K562 (cell line): ENCODE measurements at regions not wholly inside any gene's neighbourhood (a gene's known extent, or its start where the extent isn't known, plus 50 kb on each side); places are given as distances from the start of the nearest gene placed in this dataset.

Experiments used
- ATAC-seq: fragments of 200-7000 bp; cut with Tn5 transposase; 3 replicates; pipeline ENCODE4 v1.9.1; 2020; ENCODE audit warnings: moderate library complexity
- BruUV-seq: library from RNA; stranded (reverse); fragments of 400-500 nt; replicated peaks from 2 replicates; lab custom pipeline; 2021; lab: Mats Ljungman, UMichigan
- CTCF ChIA-PET: fragments of 300-600 bp; formaldehyde crosslinking; extraction: SDS; loops from one replicate; lab custom pipeline; 2021; ENCODE audit warnings: low intra/inter-chr PET ratio; lab: Yijun Ruan, JAX
- POLR2A ChIA-PET: fragments of 300-600, 350-650 bp; sonication (Branson Sonifier 250); formaldehyde crosslinking; extraction: SDS; loops from one replicate; lab custom pipeline; 2021; ENCODE audit warnings: antibody characterized with exemption, inconsistent platforms; lab: Yijun Ruan, JAX
- DNase-seq, 4 experiments: peaks; one replicate each; pipeline versions ENCODE4 v3.0.0 to v3.0.0-alpha.2; 2011 to 2018; ENCODE audit warnings: low spot score in 3 of 4, mixed read lengths in 3 of 4; ENCODE audit errors: extremely low read depth in 1 of 4
- FAIRE-seq: peaks from 2 replicates; lab custom pipeline; 2011; peaks lifted over from hg19 to GRCh38; lab: Jason Lieb, UNC
- H2AFZ ChIP-seq: 2 replicates; pipeline ENCODE4 v1.6.0; 2011; ENCODE audit warnings: low read depth, low read length, control low read depth, inconsistent platforms
- H3K27ac ChIP-seq: fragments of 200-600 bp; 3 replicates; pipeline ENCODE4 v1.8.0; 2011; ENCODE audit warnings: low read depth, mild to moderate bottlenecking, control low read depth, inconsistent platforms, low read length, moderate library complexity, mixed read lengths; ENCODE audit errors: extremely low read depth
- H3K27me3 ChIP-seq, 2 experiments: fragments of 300-600 bp in 1 of 2; 2 replicates in 1 of 2; 3 replicates in 1 of 2; pipeline versions ENCODE4 v1.6.0 to v1.8.0; 2011; ENCODE audit warnings: inconsistent platforms in 2 of 2, low read length in 2 of 2, mild to moderate bottlenecking in 1 of 2, mixed read lengths in 1 of 2, moderate library complexity in 1 of 2; ENCODE audit not compliant: control insufficient read depth in 2 of 2, insufficient read depth in 2 of 2
- H3K36me3 ChIP-seq: fragments of 300-600 bp; 3 replicates; pipeline ENCODE4 v1.8.0; 2011; ENCODE audit warnings: mild to moderate bottlenecking, low read length, inconsistent platforms; ENCODE audit not compliant: control insufficient read depth, insufficient read depth
- H3K4me1 ChIP-seq, 2 experiments: fragments of 200-600 bp in 1 of 2; replicated peaks in 1 of 2; 2 replicates in 1 of 2; 3 replicates in 1 of 2; pipeline versions ENCODE4 v1.5.1 to v1.8.0; 2011; ENCODE audit warnings: inconsistent platforms in 2 of 2, low read length in 2 of 2, mild to moderate bottlenecking in 1 of 2, mixed read lengths in 1 of 2, moderate library complexity in 1 of 2; ENCODE audit not compliant: control insufficient read depth in 2 of 2, insufficient read depth in 2 of 2
- H3K4me2 ChIP-seq: 2 replicates; pipeline ENCODE4 v1.6.1; 2011; ENCODE audit warnings: low read length, control low read depth, inconsistent platforms, mixed read lengths; ENCODE audit not compliant: insufficient read depth
- H3K4me3 ChIP-seq: fragments of 200-600 bp; sonication (generic), shearing (Covaris generic); 2 replicates; pipeline ENCODE4 v1.5.1; 2016; ENCODE audit warnings: control low read depth, inconsistent platforms
- H3K79me2 ChIP-seq: fragments of 200-600 bp; 3 replicates; pipeline ENCODE4 v1.8.0; 2011; ENCODE audit warnings: low read length, inconsistent platforms; ENCODE audit not compliant: control insufficient read depth, insufficient read depth
- H3K9ac ChIP-seq, 2 experiments: 2 replicates each; pipeline versions ENCODE4 v1.6.0 to v1.6.1; 2011; ENCODE audit warnings: low read depth in 2 of 2, low read length in 2 of 2, control low read depth in 1 of 2, inconsistent platforms in 1 of 2, mild to moderate bottlenecking in 1 of 2, mixed read lengths in 1 of 2; ENCODE audit not compliant: insufficient read depth in 1 of 2
- H3K9me1 ChIP-seq: one replicate; pipeline ENCODE4 v1.6.0; 2011; ENCODE audit warnings: inconsistent platforms, mild to moderate bottlenecking, low read length, moderate library complexity; ENCODE audit not compliant: control insufficient read depth, insufficient read depth
- H3K9me3 ChIP-seq: replicated peaks from 2 replicates; pipeline ENCODE4 v1.5.1; 2011; ENCODE audit warnings: low read depth, low read length, inconsistent platforms; ENCODE audit not compliant: control insufficient read depth, insufficient read depth
- H4K20me1 ChIP-seq: replicated peaks from 2 replicates; pipeline ENCODE4 v1.6.1; 2011; ENCODE audit warnings: low read length, inconsistent platforms, mixed read lengths; ENCODE audit not compliant: control insufficient read depth, insufficient read depth
- ASH1L ChIP-seq: fragments of 450-650 bp; IDR thresholded peaks from 2 replicates; pipeline ENCODE4 v1.6.1; 2018; ENCODE audit warnings: borderline replicate concordance, mild to moderate bottlenecking, low read depth; ENCODE audit not compliant: partially characterized antibody
- BCL6 ChIP-seq: fragments of 250-450 bp; sonication (Bioruptor Pico); IDR thresholded peaks from 2 replicates; pipeline ENCODE4 v1.4.0; 2020
- IRF9 ChIP-seq: fragments of 450-650 bp; IDR thresholded peaks from 2 replicates; pipeline ENCODE4 v1.6.1; 2016; ENCODE audit warnings: missing biosample characterization, missing genetic modification characterization
- KDM5B ChIP-seq: fragments of 200-600 bp; sonication (generic); IDR thresholded peaks from 2 replicates; pipeline ENCODE4 v1.6.1; 2012; ENCODE audit warnings: low read depth, mild to moderate bottlenecking, moderate library complexity, low read length, control low read depth, inconsistent platforms; ENCODE audit not compliant: insufficient replicate concordance
- MCM7 ChIP-seq, 2 experiments: fragments of 450-650 bp; IDR thresholded peaks; 2 replicates each; pipeline ENCODE4 v1.6.1; 2016 to 2018
- REST ChIP-seq, 2 experiments: fragments of 450-650 bp; formaldehyde crosslinking in 1 of 2; IDR thresholded peaks; 2 replicates each; pipeline versions ENCODE4 v1.4.0 to v1.6.1; 2014 to 2020; ENCODE audit warnings: mild to moderate bottlenecking in 2 of 2, borderline replicate concordance in 1 of 2, low read depth in 1 of 2
- RFX1 ChIP-seq: fragments of 450-650 bp; IDR thresholded peaks from 2 replicates; pipeline ENCODE4 v1.6.1; 2016; ENCODE audit warnings: mild to moderate bottlenecking, moderate library complexity
- RNF219 ChIP-seq: fragments of 250-450 bp; sonication (Bioruptor Pico); IDR thresholded peaks from 2 replicates; pipeline ENCODE4 v1.5.0; 2022; ENCODE audit warnings: mild to moderate bottlenecking
- TGIF2 ChIP-seq: sonication (generic); formaldehyde crosslinking; IDR thresholded peaks from 2 replicates; pipeline ENCODE4 v1.8.1; 2022; ENCODE audit warnings: mild to moderate bottlenecking, missing genetic modification reagents, moderate library complexity
- ZBTB7A ChIP-seq: IDR thresholded peaks from 2 replicates; pipeline ENCODE4 v1.6.1; 2011; ENCODE audit warnings: low read depth, mild to moderate bottlenecking, low read length, moderate library complexity, borderline replicate concordance; ENCODE audit not compliant: control insufficient read depth
- ZNF551 ChIP-seq: fragments of 250-450 bp; sonication (Bioruptor Pico); IDR thresholded peaks from 2 replicates; pipeline ENCODE4 v1.5.0; 2021; ENCODE audit warnings: mild to moderate bottlenecking, moderate library complexity
- in situ Hi-C: fragments of 300-500 bp; cut with MboI; formaldehyde crosslinking; loops from 4 replicates; pipeline ENCODE4 v1.15.0; 2018; ENCODE audit warnings: inconsistent platforms, mixed read lengths
- intact Hi-C: fragments of 100-400 bp; cut with micrococcal nuclease; formaldehyde crosslinking; loops from 2 replicates; pipeline ENCODE4 v1.14.2; 2022

- no peaks in the 10 kb centered on the region for H3K36me3 ChIP-seq
- ChIA-PET CTCF (no interaction called here), POLR2A (no interaction called here)
- FAIRE-seq (no peak), ATAC-seq (no peak), DNase-seq (no peak)
- intact Hi-C loops: no loop called here
- H3K4me1 ChIP-seq: no peaks in the 10 kb centered on the region
- in situ Hi-C loops: no loop called here
- H4K20me1 ChIP-seq: no peaks in the 10 kb centered on the region
- no peak overlapping the region for H3K27ac ChIP-seq
- no peaks in the 10 kb centered on the region for H3K27me3 ChIP-seq
- H3K4me3 ChIP-seq: no peak overlapping the region
- no peak overlapping the region for H3K4me2 ChIP-seq
- H3K79me2 ChIP-seq: no peaks in the 10 kb centered on the region
- no peaks in the 10 kb centered on the region for H3K9me3 ChIP-seq
- no peak overlapping the region for H2AFZ ChIP-seq
- BruUV-seq: no TSS peak
- no peaks in the 10 kb centered on the region for H3K9me1 ChIP-seq
- TF ChIP-seq RNF219 (no peak), BCL6 (CRISPR knock-in tag) (no peak), MCM7 (IDR thresholded peaks at IDR 0.05) (no peak), ASH1L (no peak), TGIF2 (CRISPR knock-in tag) (no peak), IRF9 (tag) (no peak), ZBTB7A (no peak), RFX1 (no peak), KDM5B (no peak), ZNF551 (no peak), REST (IDR thresholded peaks at IDR 0.05; ENCODE audit: borderline replicate concordance) (no peak), REST (CRISPR knock-in tag; IDR thresholded peaks at IDR 0.05; ENCODE audit: low read depth) (no peak)
- H3K9ac ChIP-seq: no peak overlapping the region
These were observed 805.7 kb upstream of the GHITM start for GRCh38 chr10:83333566-83333965.
